Naive thymus-derived CD8-positive, alpha-beta T cell (primary cell): ENCODE measurements at regions not wholly inside any gene's neighbourhood (a gene's known extent, or its start where the extent isn't known, plus 50 kb on each side); places are given as distances from the start of the nearest gene placed in this dataset.
A peak's percentile ranks its signal among the peaks of the same experiment; 100 is the strongest.

Source experiments
- ATAC-seq, 2 donors: fragments of 150-1000 bp; cut with Tn5 transposase in 1 of 2; sonication (Bioruptor Pico), chemical (Tn5 transposase) in 1 of 2; 1 replicate in 1 of 2; 2 replicates in 1 of 2; pipeline ENCODE4 v1.10.0; 2021; ENCODE audit warnings: mild to moderate bottlenecking in 2 of 2, moderate library complexity in 2 of 2
- POLR2A ChIA-PET: fragments of 350-600 bp; sonication (Branson Sonifier 250); formaldehyde crosslinking; loops from one replicate; lab custom pipeline; 2021; ENCODE audit warnings: antibody characterized with exemption; lab: Charles Lee
- DNase-seq, 10 donors: peaks; one replicate each; pipeline versions ENCODE4 v3.0.0 to v3.0.0-alpha.2; 2020 to 2022
- H3K27ac Mint-ChIP-seq, 10 donors: one replicate each; pipeline ENCODE4 v1.8.0; 2020 to 2022; ENCODE audit warnings: mild to moderate bottlenecking in 10 of 10, mixed read lengths in 10 of 10, moderate library complexity in 4 of 10, inconsistent platforms in 1 of 10
- H3K27me3 Mint-ChIP-seq, 5 donors: one replicate each; pipeline ENCODE4 v1.8.0; 2021 to 2022; ENCODE audit warnings: mixed read lengths in 5 of 5
- H3K36me3 Mint-ChIP-seq, 3 donors: one replicate each; pipeline ENCODE4 v1.8.0; 2020 to 2022; ENCODE audit warnings: mixed read lengths in 3 of 3, mild to moderate bottlenecking in 2 of 3, inconsistent platforms in 1 of 3
- H3K4me1 Mint-ChIP-seq, 4 donors: one replicate each; pipeline ENCODE4 v1.8.0; 2021 to 2022; ENCODE audit warnings: mixed read lengths in 4 of 4
- H3K4me3 Mint-ChIP-seq, 10 donors: one replicate each; pipeline ENCODE4 v1.8.0; 2020 to 2022; ENCODE audit warnings: mild to moderate bottlenecking in 10 of 10, mixed read lengths in 10 of 10, moderate library complexity in 6 of 10, inconsistent platforms in 1 of 10
- H3K9me3 Mint-ChIP-seq, 9 donors: one replicate each; pipeline ENCODE4 v1.8.0; 2020 to 2022; ENCODE audit warnings: mixed read lengths in 9 of 9, mild to moderate bottlenecking in 3 of 9, inconsistent platforms in 1 of 9, moderate library complexity in 1 of 9

DNA sequence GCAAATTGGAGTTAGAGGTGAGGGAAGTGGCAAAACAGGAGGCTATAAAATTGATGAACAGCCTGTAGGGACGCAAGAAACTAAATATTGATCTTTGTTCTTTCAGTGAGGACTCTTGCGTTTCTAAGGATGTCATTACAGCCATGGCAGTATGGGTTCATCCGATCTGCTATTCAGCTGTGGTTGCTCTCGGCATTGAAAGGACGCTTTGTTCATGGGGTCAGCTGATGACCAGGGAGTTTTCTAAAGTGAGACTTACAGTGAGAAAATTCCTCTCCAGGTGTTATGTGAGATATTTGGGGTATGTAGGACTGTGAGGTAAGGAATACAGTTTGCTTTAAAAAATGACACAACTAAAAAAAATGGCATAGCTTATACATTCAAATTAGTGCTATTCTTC, 52.7 kb upstream of the PELI1 start:
- POLR2A ChIA-PET: no interaction called here
- ATAC-seq (no peak), DNase-seq (no peak)
- no peaks in the 10 kb centered on the region for H3K36me3 Mint-ChIP-seq
- no peak overlapping the region for H3K27ac Mint-ChIP-seq
- no peak overlapping the region for H3K4me3 Mint-ChIP-seq
- H3K4me1 Mint-ChIP-seq: peaks cover 5 to 30% (median 20%) of the 10 kb centered on the region in 4 donors
- H3K27me3 Mint-ChIP-seq: peaks cover 0 to 4% (median 0%) of the 10 kb centered on the region in 5 donors
- H3K9me3 Mint-ChIP-seq: no peaks in the 10 kb centered on the region

- Mint-ChIP-seq H3K27me3 (no peaks in the 10 kb centered on the region), H3K9me3 (peaks cover 0 to 1% (median 0%) of the 10 kb centered on the region in 9 donors), H3K4me3 (peak overlapping the region in 1 of 10 donors; percentile 54), H3K36me3 (no peaks in the 10 kb centered on the region), H3K27ac (peak overlapping the region in 5 of 10 donors; percentile 23 to 77 (median 39)), H3K4me1 (peaks cover 13 to 60% (median 54%) of the 10 kb centered on the region in 4 donors)
- ATAC-seq (no peak), DNase-seq (no peak)
- POLR2A ChIA-PET: interaction anchor here (0.6 kb wide), 2 partner anchors 43 to 121 kb away, joined by 3 read pairs; no protein-coding TSS in a partner anchor
These were observed 56.9 kb upstream of the PELI1 start for GRCh38 chr2:64201151-64201550.

DNA sequence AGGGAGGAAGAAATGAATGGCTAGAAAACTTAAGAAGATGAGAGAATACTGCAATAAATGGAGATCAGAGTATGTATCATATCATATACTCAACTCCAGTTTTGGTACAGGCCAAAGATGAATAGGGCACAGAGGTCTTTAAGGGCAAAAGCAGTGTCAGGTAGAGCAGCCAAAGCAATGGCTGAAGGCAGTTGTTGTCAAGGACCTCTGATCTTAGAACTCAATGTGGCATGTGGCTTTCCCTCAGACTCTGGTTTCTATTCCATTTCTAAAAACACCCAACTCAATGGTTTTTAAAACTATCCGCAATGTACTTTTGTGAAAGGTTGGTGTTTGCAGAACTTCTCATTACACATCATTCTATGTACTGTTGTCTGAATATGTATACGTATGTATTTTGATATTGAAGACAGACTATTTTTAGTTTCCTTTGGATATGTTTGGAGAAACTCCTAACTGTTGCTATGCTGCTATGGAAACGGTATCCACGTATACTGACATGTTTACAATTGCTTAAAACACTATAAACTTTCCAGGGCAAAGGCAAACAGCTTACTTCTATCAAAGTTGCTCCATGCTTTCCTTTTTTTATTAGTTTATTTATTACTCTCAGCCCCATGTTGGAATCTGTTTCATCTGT, 58.1 kb upstream of the PELI1 start:
- Mint-ChIP-seq H3K27ac (peak overlapping the region in 5 of 10 donors; percentile 2 to 73 (median 19)), H3K27me3 (no peaks in the 10 kb centered on the region), H3K4me3 (peak overlapping the region in 1 of 10 donors; percentile 2), H3K9me3 (peaks cover 0 to 1% (median 0%) of the 10 kb centered on the region in 9 donors), H3K36me3 (no peaks in the 10 kb centered on the region), H3K4me1 (peaks cover 13 to 67% (median 61%) of the 10 kb centered on the region in 4 donors)
- POLR2A ChIA-PET: no interaction called here
- ATAC-seq (peak in 1 of 2 donors; percentile 20), DNase-seq (peak in 1 of 10 donors; percentile 12)

GRCh38 chr2:64203131-64203857, 59.1 kb upstream of the PELI1 start:
- Mint-ChIP-seq H3K4me1 (peaks cover 13 to 70% (median 61%) of the 10 kb centered on the region in 4 donors), H3K9me3 (peaks cover 0 to 1% (median 0%) of the 10 kb centered on the region in 9 donors), H3K27ac (peak overlapping the region in 9 of 10 donors; percentile 46 to 93 (median 82)), H3K36me3 (no peaks in the 10 kb centered on the region), H3K4me3 (peak overlapping the region; percentile 65 to 82 (median 76)), H3K27me3 (no peaks in the 10 kb centered on the region)
- ATAC-seq (no peak), DNase-seq (no peak)
- POLR2A ChIA-PET: no interaction called here

DNA sequence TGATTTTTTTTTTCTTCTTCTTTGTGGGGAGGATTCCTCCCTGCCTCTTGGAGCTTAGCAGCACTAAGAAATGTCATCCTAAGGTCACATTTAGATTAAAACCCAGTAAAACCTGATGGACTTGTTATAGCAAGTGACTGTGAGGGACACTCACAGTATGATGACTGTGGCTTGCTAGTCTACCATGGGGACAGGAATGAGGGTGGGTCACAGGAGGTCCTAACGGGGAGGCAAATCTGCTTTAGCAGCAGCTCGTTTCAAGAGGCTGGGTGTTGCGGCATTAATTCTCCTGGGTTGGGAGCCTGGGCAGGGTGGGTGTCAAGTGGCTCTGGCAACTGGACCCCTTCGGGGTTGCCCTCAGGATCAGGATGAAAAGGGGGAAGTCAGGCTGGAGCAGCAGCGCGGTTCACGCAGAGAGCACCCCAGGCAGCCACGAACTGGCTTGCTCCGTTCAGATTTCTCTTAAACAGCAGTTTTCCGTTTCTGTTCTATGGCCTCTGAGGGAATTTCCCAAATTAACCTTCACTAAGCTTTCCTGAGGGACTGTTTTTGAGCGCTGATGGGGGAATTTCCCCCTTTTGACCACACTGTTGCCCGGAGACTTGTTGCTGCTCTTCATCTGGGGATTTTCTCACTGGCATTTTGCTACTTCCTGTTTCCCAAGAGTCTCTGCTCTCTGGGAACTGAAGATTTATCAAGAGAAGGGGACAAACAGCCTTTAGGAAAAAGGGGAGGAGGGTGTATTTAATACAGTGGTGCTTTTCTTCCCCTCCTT, 59.8 kb upstream of the PELI1 start:
- POLR2A ChIA-PET: no interaction called here
- Mint-ChIP-seq H3K27ac (peak overlapping the region; percentile 70 to 93 (median 88)), H3K4me1 (peaks cover 13 to 74% (median 61%) of the 10 kb centered on the region in 4 donors), H3K36me3 (no peaks in the 10 kb centered on the region), H3K9me3 (peaks cover 0 to 1% (median 0%) of the 10 kb centered on the region in 9 donors), H3K4me3 (peak overlapping the region; percentile 65 to 82 (median 76)), H3K27me3 (no peaks in the 10 kb centered on the region)
- peak; percentile 58 to 59 for ATAC-seq
- peak in 6 of 10 donors; percentile 3 to 41 (median 24) for DNase-seq

GRCh38 chr2:64204703-64205102, 60.5 kb upstream of the PELI1 start:
- Mint-ChIP-seq H3K36me3 (no peaks in the 10 kb centered on the region), H3K27me3 (no peaks in the 10 kb centered on the region), H3K4me1 (peaks cover 10 to 74% (median 56%) of the 10 kb centered on the region in 4 donors), H3K9me3 (peaks cover 0 to 1% (median 0%) of the 10 kb centered on the region in 9 donors), H3K27ac (peak overlapping the region in 8 of 10 donors; percentile 70 to 93 (median 90)), H3K4me3 (peak overlapping the region; percentile 3 to 82 (median 74))
- ATAC-seq (peak in 1 of 2 donors; percentile 30), DNase-seq (no peak)
- POLR2A ChIA-PET: no interaction called here

DNA sequence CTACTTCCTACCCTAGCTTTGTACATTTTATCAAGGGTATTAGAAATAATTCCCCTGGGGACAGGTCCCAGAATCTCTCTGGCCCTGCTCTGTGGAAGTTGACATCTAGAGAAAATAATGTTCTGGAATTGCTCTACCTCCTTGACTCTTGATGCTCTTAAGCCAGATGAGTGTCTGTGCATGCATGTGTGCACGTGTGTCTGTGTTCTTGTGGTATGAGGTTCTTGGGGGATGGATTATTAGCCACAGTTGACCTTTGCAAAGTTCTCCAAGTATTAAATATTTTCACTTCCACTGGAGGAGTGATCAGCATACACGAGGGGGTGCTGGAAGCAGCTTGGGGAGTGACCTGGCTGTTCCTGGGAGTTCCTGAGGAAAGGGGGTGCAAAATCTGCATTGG, 61.2 kb upstream of the PELI1 start:
- peak overlapping the region in 2 of 10 donors; percentile 10 to 90 for H3K27ac Mint-ChIP-seq
- ATAC-seq (no peak), DNase-seq (no peak)
- H3K9me3 Mint-ChIP-seq: peaks cover 0 to 1% (median 0%) of the 10 kb centered on the region in 9 donors
- H3K36me3 Mint-ChIP-seq: no peaks in the 10 kb centered on the region
- POLR2A ChIA-PET: no interaction called here
- H3K4me3 Mint-ChIP-seq: no peak overlapping the region
- H3K4me1 Mint-ChIP-seq: peaks cover 7 to 67% (median 48%) of the 10 kb centered on the region in 4 donors
- H3K27me3 Mint-ChIP-seq: no peaks in the 10 kb centered on the region

DNA sequence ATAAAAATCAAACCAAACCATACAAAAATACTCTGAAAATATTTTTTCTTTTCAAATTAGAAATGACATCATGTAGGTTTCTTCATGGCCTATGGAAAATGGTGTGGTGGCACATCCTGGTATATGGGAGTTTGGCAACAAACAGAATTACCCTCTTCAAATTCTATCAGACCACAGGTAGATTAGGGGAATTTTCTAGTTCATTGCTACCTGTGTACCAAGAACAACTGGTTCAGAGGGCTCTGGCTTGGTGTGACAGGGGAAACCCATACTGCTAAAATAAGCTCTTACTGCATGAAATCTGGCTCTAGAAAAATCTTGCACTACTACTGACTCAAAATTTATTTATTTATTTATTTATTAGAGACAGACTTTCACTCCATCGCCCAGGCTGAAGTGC, 63.4 kb upstream of the PELI1 start:
- peak overlapping the region in 2 of 10 donors; percentile 36 to 83 for H3K27ac Mint-ChIP-seq
- H3K4me3 Mint-ChIP-seq: no peak overlapping the region
- no peaks in the 10 kb centered on the region for H3K9me3 Mint-ChIP-seq
- POLR2A ChIA-PET: no interaction called here
- H3K4me1 Mint-ChIP-seq: peaks cover 9 to 67% (median 42%) of the 10 kb centered on the region in 4 donors
- ATAC-seq: peak in 1 of 2 donors; percentile 43
- DNase-seq: no peak
- no peaks in the 10 kb centered on the region for H3K36me3 Mint-ChIP-seq
- no peaks in the 10 kb centered on the region for H3K27me3 Mint-ChIP-seq

- peak overlapping the region in 3 of 10 donors; percentile 10 to 89 (median 19) for H3K27ac Mint-ChIP-seq
- no peak overlapping the region for H3K4me3 Mint-ChIP-seq
- DNase-seq (no peak), ATAC-seq (no peak)
- no peaks in the 10 kb centered on the region for H3K27me3 Mint-ChIP-seq
- H3K9me3 Mint-ChIP-seq: no peaks in the 10 kb centered on the region
- POLR2A ChIA-PET: interaction anchor here (0.6 kb wide), 1 partner anchor 706 kb away, joined by 3 read pairs; no protein-coding TSS in a partner anchor
- peaks cover 4 to 62% (median 29%) of the 10 kb centered on the region in 4 donors for H3K4me1 Mint-ChIP-seq
- H3K36me3 Mint-ChIP-seq: no peaks in the 10 kb centered on the region
These were observed 66.6 kb upstream of the PELI1 start for GRCh38 chr2:64210816-64211215.

DNA sequence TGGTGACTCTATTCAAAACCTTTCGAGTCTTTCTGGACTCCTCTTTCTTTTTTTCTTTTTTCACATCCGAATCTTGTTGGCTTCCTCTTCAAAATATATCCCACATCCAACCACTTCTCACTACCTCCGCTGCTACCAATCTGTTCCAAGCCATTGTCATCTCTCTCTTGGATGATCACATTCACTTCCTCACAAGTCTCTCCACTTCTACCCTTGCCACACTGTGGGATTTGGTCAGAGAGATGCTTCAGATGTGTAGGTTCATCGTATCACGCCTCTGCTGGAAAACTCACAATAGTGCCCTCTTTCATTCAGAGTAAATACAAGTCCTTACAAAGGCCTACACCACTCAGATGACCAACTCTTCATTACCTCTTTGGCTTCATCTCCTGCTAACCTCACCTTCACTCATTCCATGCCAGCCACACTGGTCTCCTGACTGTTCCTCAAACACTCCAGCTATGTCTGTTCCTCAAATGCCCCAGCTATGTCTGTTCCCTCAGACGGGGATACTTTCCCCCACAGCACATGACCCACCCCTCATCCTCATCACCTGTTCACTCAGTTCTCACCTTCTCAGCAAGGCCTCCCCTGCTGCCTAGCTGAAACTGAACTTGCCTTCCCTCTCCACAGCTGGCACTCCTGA, 67.2 kb upstream of the PELI1 start:
- no peak for DNase-seq
- Mint-ChIP-seq H3K4me1 (peaks cover 4 to 67% (median 29%) of the 10 kb centered on the region in 4 donors), H3K9me3 (no peaks in the 10 kb centered on the region), H3K27me3 (no peaks in the 10 kb centered on the region), H3K36me3 (no peaks in the 10 kb centered on the region), H3K4me3 (no peak overlapping the region), H3K27ac (peak overlapping the region in 5 of 10 donors; percentile 11 to 89 (median 23))
- no peak for ATAC-seq
- POLR2A ChIA-PET: no interaction called here

DNA sequence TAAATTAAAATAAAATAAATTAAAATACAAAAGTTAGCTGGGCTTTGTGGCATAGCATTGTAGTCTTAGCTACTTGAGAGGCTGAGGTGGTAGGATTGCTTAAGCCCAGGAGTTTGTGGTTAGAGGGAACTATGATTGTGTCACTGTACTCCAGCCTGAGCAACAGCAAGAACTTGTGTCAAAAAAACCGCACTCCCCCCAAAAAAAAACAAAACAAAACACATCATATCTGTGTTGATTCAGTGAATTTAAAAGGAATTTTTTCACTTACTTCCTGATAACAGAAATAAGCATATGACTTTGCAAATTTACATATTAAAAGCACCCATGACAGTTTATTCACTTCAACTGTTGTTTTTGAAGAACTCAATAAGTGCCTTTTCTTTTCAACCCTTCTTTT, 68.1 kb upstream of the PELI1 start:
- Mint-ChIP-seq H3K27ac (peak overlapping the region in 2 of 10 donors; percentile 47 to 89), H3K4me3 (no peak overlapping the region), H3K36me3 (no peaks in the 10 kb centered on the region), H3K27me3 (no peaks in the 10 kb centered on the region), H3K9me3 (no peaks in the 10 kb centered on the region), H3K4me1 (peaks cover 4 to 66% (median 23%) of the 10 kb centered on the region in 4 donors)
- DNase-seq (peak in 2 of 10 donors; percentile 30 to 41), ATAC-seq (peak; percentile 19 to 56)
- POLR2A ChIA-PET: no interaction called here

DNA sequence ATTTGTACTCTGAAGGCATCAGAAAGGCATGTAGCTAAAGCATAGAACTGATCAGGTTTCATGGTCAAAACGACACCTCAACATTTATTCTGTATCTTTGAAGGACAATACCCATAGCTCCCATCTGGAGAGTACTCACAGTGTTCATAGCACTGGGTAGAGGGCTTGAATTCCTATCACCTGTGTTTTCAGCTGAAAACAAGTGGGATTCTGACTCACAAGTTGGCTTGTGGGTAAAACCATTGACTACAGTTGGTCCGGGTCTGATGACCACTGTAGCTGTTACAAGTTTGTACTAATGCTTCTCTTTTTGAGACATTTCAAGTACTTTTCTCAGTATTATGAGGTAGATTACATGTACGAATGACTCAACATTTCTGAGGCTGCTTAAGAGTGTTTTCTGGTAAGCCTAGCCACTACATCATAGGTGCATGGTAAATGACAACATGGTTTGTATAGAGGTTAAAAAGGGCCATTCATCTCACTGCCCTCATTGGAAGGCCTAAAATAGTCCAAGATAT, 68.6 kb upstream of the PELI1 start:
- Mint-ChIP-seq H3K9me3 (no peaks in the 10 kb centered on the region), H3K27ac (peak overlapping the region in 4 of 10 donors; percentile 15 to 89 (median 38)), H3K36me3 (no peaks in the 10 kb centered on the region), H3K4me3 (peak overlapping the region in 2 of 10 donors; percentile 30 to 36), H3K4me1 (peaks cover 4 to 68% (median 23%) of the 10 kb centered on the region in 4 donors), H3K27me3 (no peaks in the 10 kb centered on the region)
- ATAC-seq (no peak), DNase-seq (no peak)
- POLR2A ChIA-PET: no interaction called here
